ENCODE measurements at regions not wholly inside any gene's neighbourhood (a gene's known extent, or its start where the extent isn't known, plus 50 kb on each side); places are given as distances from the start of the nearest gene placed in this dataset.
"Not testable (repeated sequence)": the region's sequence is repeated elsewhere in the genome, so short reads cannot be mapped to it uniquely, and the experiment has no call there.

- no peak for DNase-seq (ENCODE audit: low read depth in 2 of 2)
- Histone ChIP-seq H3K4me2 (ENCODE audit: extremely low read depth, insufficient read depth, low read length) (no peak overlapping the region), H3K4me3 (replicated peaks in 1 of 4; ENCODE audit: control extremely low read depth in 1 of 4, insufficient read depth in 1 of 4, low read depth in 3 of 4, low read length in 4 of 4) (no peak overlapping the region), H3K36me3 (ENCODE audit: control insufficient read depth, insufficient read depth, low read length) (no peaks in the 10 kb centered on the region), H3K9me3 (ENCODE audit: control insufficient read depth, insufficient read depth, low read depth, low read length) (no peaks in the 10 kb centered on the region), H3K9ac (ENCODE audit: insufficient read depth, low read length) (no peak overlapping the region), H2AFZ (ENCODE audit: low read length) (no peak overlapping the region), H3K27me3 (ENCODE audit: control insufficient read depth, insufficient read depth, low read length) (no peaks in the 10 kb centered on the region), H4K20me1 (ENCODE audit: control insufficient read depth, extremely low read depth, insufficient read depth, low read length) (no peaks in the 10 kb centered on the region), H3K4me1 (ENCODE audit: control insufficient read depth, extremely low read depth, insufficient read depth, low read length) (peaks cover 4% of the 10 kb centered on the region), H3K27ac (ENCODE audit: insufficient read depth, low read length) (no peak overlapping the region), H3K79me2 (ENCODE audit: control insufficient read depth, insufficient read depth, low read length) (no peaks in the 10 kb centered on the region)
- TF ChIP-seq CTCF (conservative IDR thresholded peaks at IDR 0.05 in 1 of 2, IDR thresholded peaks at IDR 0.05 in 1 of 2; ENCODE audit: low read depth in 1 of 2, low read length in 2 of 2) (no peak), EZH2 (IDR thresholded peaks at IDR 0.05; ENCODE audit: low read length, missing control alignments) (no peak)
These were observed 386.0 kb downstream of the RPS24 start for GRCh38 chr10:78419481-78420265.

GRCh38 chr10:78420946-78421735, 387.5 kb downstream of the RPS24 start:
- DNase-seq (ENCODE audit: low read depth in 2 of 2) = no peak
- TF ChIP-seq EZH2 (IDR thresholded peaks at IDR 0.05; ENCODE audit: low read length, missing control alignments) (no peak), CTCF (conservative IDR thresholded peaks at IDR 0.05 in 1 of 2, IDR thresholded peaks at IDR 0.05 in 1 of 2; ENCODE audit: low read depth in 1 of 2, low read length in 2 of 2) (no peak)
- H3K4me2 ChIP-seq (ENCODE audit: extremely low read depth, insufficient read depth, low read length) = no peak overlapping the region

GRCh38 chr10:78424050-78424449, 390.4 kb downstream of the RPS24 start:
- not testable (repeated sequence) for H3K27me3 ChIP-seq (ENCODE audit: control insufficient read depth, insufficient read depth, low read length); H3K4me2 ChIP-seq (ENCODE audit: extremely low read depth, insufficient read depth, low read length); H3K4me3 ChIP-seq (replicated peaks in 1 of 4; ENCODE audit: control extremely low read depth in 1 of 4, insufficient read depth in 1 of 4, low read depth in 3 of 4, low read length in 4 of 4); H4K20me1 ChIP-seq (ENCODE audit: control insufficient read depth, extremely low read depth, insufficient read depth, low read length); H2AFZ ChIP-seq (ENCODE audit: low read length); H3K9me3 ChIP-seq (ENCODE audit: control insufficient read depth, insufficient read depth, low read depth, low read length); H3K9ac ChIP-seq (ENCODE audit: insufficient read depth, low read length); H3K27ac ChIP-seq (ENCODE audit: insufficient read depth, low read length); DNase-seq (ENCODE audit: low read depth in 2 of 2); H3K4me1 ChIP-seq (ENCODE audit: control insufficient read depth, extremely low read depth, insufficient read depth, low read length); H3K79me2 ChIP-seq (ENCODE audit: control insufficient read depth, insufficient read depth, low read length); H3K36me3 ChIP-seq (ENCODE audit: control insufficient read depth, insufficient read depth, low read length)

More at GRCh38 chr10:78420946-78421735, 387.5 kb downstream of the RPS24 start:
- Histone ChIP-seq H3K27me3 (ENCODE audit: control insufficient read depth, insufficient read depth, low read length) (no peaks in the 10 kb centered on the region), H3K4me3 (replicated peaks in 1 of 4; ENCODE audit: control extremely low read depth in 1 of 4, insufficient read depth in 1 of 4, low read depth in 3 of 4, low read length in 4 of 4) (no peak overlapping the region), H2AFZ (ENCODE audit: low read length) (no peak overlapping the region), H3K4me1 (ENCODE audit: control insufficient read depth, extremely low read depth, insufficient read depth, low read length) (peaks cover 4% of the 10 kb centered on the region), H3K9ac (ENCODE audit: insufficient read depth, low read length) (no peak overlapping the region), H3K36me3 (ENCODE audit: control insufficient read depth, insufficient read depth, low read length) (no peaks in the 10 kb centered on the region), H3K27ac (ENCODE audit: insufficient read depth, low read length) (no peak overlapping the region), H4K20me1 (ENCODE audit: control insufficient read depth, extremely low read depth, insufficient read depth, low read length) (no peaks in the 10 kb centered on the region), H3K9me3 (ENCODE audit: control insufficient read depth, insufficient read depth, low read depth, low read length) (no peaks in the 10 kb centered on the region), H3K79me2 (ENCODE audit: control insufficient read depth, insufficient read depth, low read length) (no peaks in the 10 kb centered on the region)
